GM23338 (cell line): ENCODE measurements at regions not wholly inside any gene's neighbourhood (a gene's known extent, or its start where the extent isn't known, plus 50 kb on each side); places are given as distances from the start of the nearest gene placed in this dataset.

ENCODE experiments used
- ATAC-seq: fragments of 200-7000 bp; cut with Tn5 transposase; 3 replicates; pipeline ENCODE4 v1.9.1; 2020
- DNase-seq: peaks from one replicate; pipeline ENCODE4 v3.0.0-alpha.2; 2015; ENCODE audit warnings: low spot score
- H2AFZ ChIP-seq: fragments of 200-600 bp; sonication (generic); 2 replicates; pipeline ENCODE4 v1.8.0; 2016; ENCODE audit warnings: antibody characterized with exemption, mild to moderate bottlenecking, moderate library complexity
- H3F3A ChIP-seq: fragments of 200-600 bp; sonication (generic); replicated peaks from 2 replicates; pipeline ENCODE4 v1.8.0; 2017; ENCODE audit warnings: antibody characterized with exemption, mixed run types, low read depth
- H3K27ac ChIP-seq: fragments of 200-600 bp; sonication (generic); 2 replicates; pipeline ENCODE4 v1.6.1; 2016; ENCODE audit warnings: low read depth
- H3K27me3 ChIP-seq: fragments of 200-600 bp; sonication (generic); 2 replicates; pipeline ENCODE4 v1.8.0; 2016; ENCODE audit warnings: mild to moderate bottlenecking, mixed run types, moderate library complexity; ENCODE audit not compliant: insufficient read depth
- H3K36me3 ChIP-seq: fragments of 200-600 bp; sonication (generic); 2 replicates; pipeline ENCODE4 v1.8.0; 2016; ENCODE audit warnings: mild to moderate bottlenecking; ENCODE audit not compliant: insufficient read depth
- H3K4me1 ChIP-seq: fragments of 200-600 bp; sonication (generic); 2 replicates; pipeline ENCODE4 v1.8.0; 2016; ENCODE audit warnings: mild to moderate bottlenecking, moderate library complexity; ENCODE audit not compliant: insufficient read depth
- H3K4me2 ChIP-seq: fragments of 200-600 bp; sonication (generic); 2 replicates; pipeline ENCODE4 v1.7.1; 2017; ENCODE audit warnings: mixed run types
- H3K4me3 ChIP-seq: fragments of 200-600 bp; sonication (generic); 2 replicates; pipeline ENCODE4 v1.6.1; 2016; ENCODE audit warnings: mixed run types
- H3K79me2 ChIP-seq: fragments of 200-600 bp; sonication (generic); replicated peaks from 2 replicates; pipeline ENCODE4 v1.8.0; 2017; ENCODE audit warnings: mild to moderate bottlenecking; ENCODE audit not compliant: insufficient read depth
- H3K9me2 ChIP-seq: fragments of 200-600 bp; sonication (generic); 2 replicates; pipeline ENCODE4 v1.8.0; 2017; ENCODE audit not compliant: insufficient read depth
- H4K20me1 ChIP-seq: fragments of 200-600 bp; sonication (generic); replicated peaks from 2 replicates; pipeline ENCODE4 v1.8.0; 2017; ENCODE audit warnings: mild to moderate bottlenecking; ENCODE audit not compliant: insufficient read depth
- H3K27ac Mint-ChIP-seq: 2 replicates; pipeline ENCODE4 v1.8.0; 2020; ENCODE audit warnings: inconsistent platforms, mild to moderate bottlenecking, moderate library complexity, mixed read lengths
- H3K27me3 Mint-ChIP-seq: 3 replicates; pipeline ENCODE4 v1.8.0; 2022; ENCODE audit warnings: low read depth, mild to moderate bottlenecking, moderate library complexity, mixed read lengths, inconsistent platforms; ENCODE audit not compliant: insufficient read depth, poor library complexity
- H3K36me3 Mint-ChIP-seq: 3 replicates; pipeline ENCODE4 v1.8.0; 2021; ENCODE audit warnings: low read depth, mild to moderate bottlenecking, inconsistent platforms, moderate library complexity, mixed read lengths
- H3K4me1 Mint-ChIP-seq: 3 replicates; pipeline ENCODE4 v1.8.0; 2020; ENCODE audit warnings: mild to moderate bottlenecking, inconsistent platforms, mixed read lengths
- H3K4me3 Mint-ChIP-seq: 3 replicates; pipeline ENCODE4 v1.8.0; 2021; ENCODE audit warnings: moderate library complexity, mild to moderate bottlenecking, inconsistent platforms, mixed read lengths
- H3K9me3 Mint-ChIP-seq: 3 replicates; pipeline ENCODE4 v1.8.0; 2020; ENCODE audit warnings: moderate library complexity, mild to moderate bottlenecking, inconsistent platforms, mixed read lengths
- CREB1 ChIP-seq: fragments of 250-450 bp; sonication (Bioruptor Pico); IDR thresholded peaks from 2 replicates; pipeline ENCODE4 v1.5.0; 2020; ENCODE audit warnings: low read depth, mild to moderate bottlenecking, moderate library complexity
- CTCF ChIP-seq, 2 experiments: fragments of 200-600 bp in 1 of 2; sonication (generic) in 1 of 2; conservative IDR thresholded peaks; 2 replicates each; pipeline versions ENCODE4 v1.5.1 to v1.6.1; 2016 to 2017; ENCODE audit warnings: antibody characterized with exemption in 2 of 2, low read depth in 2 of 2, mild to moderate bottlenecking in 2 of 2, moderate library complexity in 1 of 2
- EZH2 ChIP-seq: fragments of 200-600 bp; sonication (generic); IDR thresholded peaks from one replicate; pipeline ENCODE4 v1.8.0; 2017; ENCODE audit warnings: antibody characterized with exemption, mild to moderate bottlenecking, low read depth; ENCODE audit not compliant: unreplicated experiment
- EZH2phosphoT487 ChIP-seq: fragments of 200-600 bp; sonication (generic); IDR thresholded peaks from one replicate; pipeline ENCODE4 v1.8.1; 2018; ENCODE audit warnings: antibody characterized with exemption; ENCODE audit not compliant: unreplicated experiment
- JUNB ChIP-seq: IDR thresholded peaks from one replicate; pipeline ENCODE4 v1.6.1; 2016; ENCODE audit warnings: antibody characterized with exemption; ENCODE audit not compliant: unreplicated experiment
- REST ChIP-seq: IDR thresholded peaks from one replicate; pipeline ENCODE4 v1.6.1; 2018; ENCODE audit warnings: antibody characterized with exemption; ENCODE audit not compliant: unreplicated experiment
- ZNF114 ChIP-seq: fragments of 250-450 bp; sonication (Bioruptor Pico); IDR thresholded peaks from 2 replicates; pipeline ENCODE4 v1.5.0; 2020; ENCODE audit warnings: mild to moderate bottlenecking, moderate library complexity
- ZNF462 ChIP-seq: fragments of 250-450 bp; sonication (Bioruptor Pico); IDR thresholded peaks from 2 replicates; pipeline ENCODE4 v1.5.0; 2020; ENCODE audit warnings: mild to moderate bottlenecking, moderate library complexity

- TF ChIP-seq ZNF462 (CRISPR knock-in tag) (no peak), EZH2phosphoT487 (no peak), JUNB (no peak)
Observed at GRCh38 chr2:114345246-114345645, 97.2 kb upstream of the DPP10 start (continued).

GRCh38 chr2:114346658-114347057 is 95.8 kb upstream of the DPP10 start:
- Mint-ChIP-seq H3K4me1 (no peaks in the 10 kb centered on the region), H3K4me3 (no peak overlapping the region), H3K9me3 (peaks cover 41% of the 10 kb centered on the region), H3K36me3 (no peaks in the 10 kb centered on the region), H3K27ac (no peak overlapping the region), H3K27me3 (peaks cover 1% of the 10 kb centered on the region)
- Histone ChIP-seq H3F3A (no peaks in the 10 kb centered on the region), H3K4me2 (no peak overlapping the region), H4K20me1 (no peaks in the 10 kb centered on the region), H2AFZ (no peak overlapping the region), H3K36me3 (no peaks in the 10 kb centered on the region), H3K9me2 (0 out of 2 replicates have a peak, but pooled peaks cover 4% of the 10 kb centered on the region), H3K79me2 (no peaks in the 10 kb centered on the region), H3K27ac (no peak overlapping the region), H3K4me1 (no peaks in the 10 kb centered on the region), H3K27me3 (no peaks in the 10 kb centered on the region), H3K4me3 (no peak overlapping the region)
- DNase-seq, result no peak
- no peak for ATAC-seq
- TF ChIP-seq ZNF114 (CRISPR knock-in tag), result no peak
- no peak for TF ChIP-seq CTCF (conservative IDR thresholded peaks at IDR 0.05; ENCODE audit: low read depth in 2 of 2)
- TF ChIP-seq EZH2, result no peak
- TF ChIP-seq CREB1 (CRISPR knock-in tag), result no peak
- no peak for TF ChIP-seq REST
